Parathyroid adenoma (tissue), 2 donors: ENCODE measurements at regions not wholly inside any gene's neighbourhood (a gene's known extent, or its start where the extent isn't known, plus 50 kb on each side); places are given as distances from the start of the nearest gene placed in this dataset.

ENCODE experiments used
- H2AFZ ChIP-seq: fragments of 300-600 bp; sonication (generic); one replicate; pipeline ENCODE4 v1.7.0; 2017; ENCODE audit warnings: antibody characterized with exemption, mild to moderate bottlenecking
- H3K27ac ChIP-seq: fragments of 300-600 bp; sonication (generic); one replicate; pipeline ENCODE4 v1.7.0; 2017
- H3K27me3 ChIP-seq: fragments of 300-600 bp; sonication (generic); one replicate; pipeline ENCODE4 v1.7.0; 2017; ENCODE audit warnings: low read length; ENCODE audit not compliant: control insufficient read depth, insufficient read depth
- H3K36me3 ChIP-seq: fragments of 300-600 bp; sonication (generic); one replicate; pipeline ENCODE4 v1.7.0; 2017; ENCODE audit warnings: low read length; ENCODE audit not compliant: control insufficient read depth, insufficient read depth
- H3K4me1 ChIP-seq: fragments of 300-600 bp; sonication (generic); one replicate; pipeline ENCODE4 v1.7.0; 2017; ENCODE audit warnings: control low read depth
- H3K4me2 ChIP-seq: fragments of 300-600 bp; sonication (generic); one replicate; pipeline ENCODE4 v1.7.0; 2017; ENCODE audit warnings: low read length
- H3K4me3 ChIP-seq: fragments of 300-600 bp; sonication (generic); one replicate; pipeline ENCODE4 v1.7.0; 2017; ENCODE audit warnings: low read depth, low read length
- H3K79me2 ChIP-seq: fragments of 300-600 bp; sonication (generic); one replicate; pipeline ENCODE4 v1.7.0; 2017; ENCODE audit warnings: control low read depth
- H3K9ac ChIP-seq: fragments of 300-600 bp; sonication (generic); one replicate; pipeline ENCODE4 v1.7.0; 2017; ENCODE audit warnings: mild to moderate bottlenecking
- H3K9me3 ChIP-seq: fragments of 300-600 bp; sonication (generic); one replicate; pipeline ENCODE4 v1.7.0; 2017; ENCODE audit warnings: low read length; ENCODE audit not compliant: control insufficient read depth
- CTCF ChIP-seq: fragments of 300-600 bp; sonication (generic); IDR thresholded peaks from one replicate; pipeline ENCODE4 v1.7.0; 2017; ENCODE audit warnings: antibody characterized with exemption, mild to moderate bottlenecking
- donor health status: primary hyperparathyroidism.

- H3K36me3 ChIP-seq: no peaks in the 10 kb centered on the region
- no peaks in the 10 kb centered on the region for H3K27me3 ChIP-seq
- H3K9ac ChIP-seq: no peak overlapping the region
- no peak overlapping the region for H2AFZ ChIP-seq
- no peak for TF ChIP-seq CTCF
- H3K4me3 ChIP-seq: no peak overlapping the region
- H3K4me1 ChIP-seq: no peaks in the 10 kb centered on the region
- no peak overlapping the region for H3K27ac ChIP-seq
- H3K79me2 ChIP-seq: no peaks in the 10 kb centered on the region
- H3K4me2 ChIP-seq: no peak overlapping the region
- no peaks in the 10 kb centered on the region for H3K9me3 ChIP-seq
Measured at GRCh38 chr10:71036297-71036966, 148.1 kb upstream of the PCBD1 start.

DNA sequence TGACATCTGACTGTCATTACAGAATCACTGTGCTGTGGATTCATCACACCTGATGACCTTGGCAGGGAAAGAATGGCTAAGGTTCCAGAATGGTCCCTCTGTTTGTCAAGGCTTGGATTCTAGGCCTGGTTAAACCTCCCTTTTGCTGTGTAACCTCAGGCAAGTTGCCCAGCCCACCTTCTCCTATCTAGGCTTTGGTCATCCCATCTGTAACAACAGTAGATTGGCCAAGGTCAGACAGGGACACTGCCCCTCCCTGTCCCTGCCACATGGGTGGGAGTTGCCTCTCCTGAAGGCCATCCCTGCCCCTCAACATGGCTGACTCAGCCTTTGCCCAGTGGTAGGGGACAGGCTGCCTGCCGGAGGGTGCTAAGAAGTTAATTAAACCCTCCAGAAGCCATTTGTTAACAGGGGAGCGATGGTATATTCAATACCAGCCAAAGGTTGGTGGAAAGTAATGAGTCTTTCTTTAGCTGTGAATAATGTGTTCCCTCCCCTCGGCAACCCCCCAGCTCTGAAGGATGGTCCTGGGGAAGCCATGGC, 149.8 kb upstream of the PCBD1 start:
- Histone ChIP-seq H3K4me1 (no peaks in the 10 kb centered on the region), H3K27ac (no peak overlapping the region), H2AFZ (no peak overlapping the region), H3K9ac (no peak overlapping the region), H3K36me3 (no peaks in the 10 kb centered on the region), H3K79me2 (no peaks in the 10 kb centered on the region), H3K9me3 (no peaks in the 10 kb centered on the region), H3K27me3 (no peaks in the 10 kb centered on the region), H3K4me2 (no peak overlapping the region), H3K4me3 (no peak overlapping the region)
- no peak for TF ChIP-seq CTCF

- Histone ChIP-seq H3K9me3 (no peaks in the 10 kb centered on the region), H3K27me3 (no peaks in the 10 kb centered on the region), H3K36me3 (no peaks in the 10 kb centered on the region), H2AFZ (no peak overlapping the region), H3K9ac (no peak overlapping the region), H3K4me1 (no peaks in the 10 kb centered on the region), H3K27ac (no peak overlapping the region), H3K4me2 (no peak overlapping the region), H3K4me3 (no peak overlapping the region), H3K79me2 (no peaks in the 10 kb centered on the region)
- TF ChIP-seq CTCF: no peak
Measured at GRCh38 chr10:71038921-71039320, 150.6 kb upstream of the PCBD1 start.

DNA sequence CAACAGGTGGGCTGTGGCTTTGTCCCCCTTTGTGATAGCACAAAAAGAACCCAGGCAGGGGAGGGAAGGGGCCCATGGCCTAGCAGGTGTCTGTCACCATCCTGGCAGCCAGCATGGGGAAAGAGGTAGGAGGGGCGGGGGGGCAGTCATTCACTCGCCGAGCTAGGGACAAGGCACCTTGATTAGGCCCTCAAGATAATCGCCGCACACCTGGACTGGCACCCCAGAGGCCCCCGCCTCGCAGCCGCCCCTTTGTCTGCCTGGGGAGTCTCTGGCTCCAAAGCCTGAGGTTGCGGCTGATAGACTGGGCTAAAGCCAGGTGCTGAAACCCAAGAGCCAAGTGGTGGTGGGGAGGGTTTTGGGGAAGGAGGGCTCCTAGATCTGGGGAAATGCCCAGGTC, 151.2 kb upstream of the PCBD1 start:
- H3K4me1 ChIP-seq: no peaks in the 10 kb centered on the region
- H3K9ac ChIP-seq: no peak overlapping the region
- no peaks in the 10 kb centered on the region for H3K79me2 ChIP-seq
- H2AFZ ChIP-seq: no peak overlapping the region
- H3K27me3 ChIP-seq: no peaks in the 10 kb centered on the region
- no peak for TF ChIP-seq CTCF
- H3K4me3 ChIP-seq: no peak overlapping the region
- H3K4me2 ChIP-seq: no peak overlapping the region
- no peaks in the 10 kb centered on the region for H3K36me3 ChIP-seq
- H3K27ac ChIP-seq: no peak overlapping the region
- H3K9me3 ChIP-seq: no peaks in the 10 kb centered on the region

GRCh38 chr10:71040343-71040742, 152.0 kb upstream of the PCBD1 start:
- no peaks in the 10 kb centered on the region for H3K79me2 ChIP-seq
- TF ChIP-seq CTCF: no peak
- no peak overlapping the region for H3K4me3 ChIP-seq
- no peaks in the 10 kb centered on the region for H3K27me3 ChIP-seq
- no peaks in the 10 kb centered on the region for H3K4me1 ChIP-seq
- H3K27ac ChIP-seq: no peak overlapping the region
- no peak overlapping the region for H2AFZ ChIP-seq
- no peaks in the 10 kb centered on the region for H3K9me3 ChIP-seq
- no peaks in the 10 kb centered on the region for H3K36me3 ChIP-seq
- H3K4me2 ChIP-seq: no peak overlapping the region
- no peak overlapping the region for H3K9ac ChIP-seq
